HT-29 (cell line): ENCODE measurements at regions not wholly inside any gene's neighbourhood (a gene's known extent, or its start where the extent isn't known, plus 50 kb on each side); places are given as distances from the start of the nearest gene placed in this dataset.

Experiments
- DNase-seq: peaks from one replicate; pipeline ENCODE4 v3.0.0-alpha.2; 2015; ENCODE audit warnings: low spot score

DNA sequence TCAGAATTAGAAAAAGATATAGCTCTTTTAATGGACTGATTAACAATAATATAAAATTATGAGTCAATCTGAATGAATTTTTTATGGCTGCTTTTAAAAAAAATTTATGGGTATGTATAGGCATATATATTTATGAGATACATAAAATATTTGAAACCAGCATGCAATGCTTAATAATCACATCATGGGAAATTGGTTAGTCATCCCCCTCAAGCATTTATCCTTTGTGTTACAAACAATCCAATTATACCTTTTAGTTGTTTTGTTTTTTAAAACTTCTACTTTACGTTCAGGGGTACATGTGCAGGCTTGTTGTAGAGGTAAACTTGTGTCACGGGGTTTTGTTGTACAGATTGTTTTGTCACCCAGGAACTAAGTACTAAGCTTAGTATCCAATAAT lies 63.4 kb upstream of the HMGCLL1 start:
- DNase-seq = no peak

DNA sequence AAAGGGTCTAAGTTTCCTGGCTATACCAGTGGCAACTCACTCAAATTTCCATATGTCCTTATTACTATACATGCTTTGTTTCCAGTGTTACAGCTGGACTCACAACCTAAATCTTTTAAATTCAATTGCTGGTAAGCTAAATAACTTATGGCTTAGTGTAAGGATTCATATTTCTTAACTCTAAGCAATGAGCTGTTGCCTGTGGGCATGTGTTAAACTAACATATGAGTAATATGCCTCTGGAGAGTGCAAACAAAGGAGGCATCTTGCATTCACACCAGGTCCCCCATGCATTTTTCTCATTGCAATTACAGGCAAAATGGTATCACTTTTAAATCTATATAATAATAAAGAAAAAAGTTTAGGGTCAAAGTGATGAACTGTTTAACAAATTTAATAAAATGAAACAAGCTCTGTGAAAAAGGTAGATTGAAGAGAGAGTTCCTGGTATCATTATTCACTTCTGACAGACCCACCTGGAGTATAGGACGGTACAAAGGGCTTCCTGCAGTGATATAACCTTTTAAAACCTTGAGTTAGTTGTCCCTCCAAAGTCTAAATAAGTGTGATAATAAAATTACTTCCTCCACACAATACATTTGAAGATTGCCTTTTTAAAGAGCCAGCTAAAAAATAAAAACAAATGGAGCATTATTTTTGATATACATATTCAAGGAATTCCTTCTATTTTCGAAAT lies 57.6 kb upstream of the HMGCLL1 start:
- DNase-seq = no peak

DNA sequence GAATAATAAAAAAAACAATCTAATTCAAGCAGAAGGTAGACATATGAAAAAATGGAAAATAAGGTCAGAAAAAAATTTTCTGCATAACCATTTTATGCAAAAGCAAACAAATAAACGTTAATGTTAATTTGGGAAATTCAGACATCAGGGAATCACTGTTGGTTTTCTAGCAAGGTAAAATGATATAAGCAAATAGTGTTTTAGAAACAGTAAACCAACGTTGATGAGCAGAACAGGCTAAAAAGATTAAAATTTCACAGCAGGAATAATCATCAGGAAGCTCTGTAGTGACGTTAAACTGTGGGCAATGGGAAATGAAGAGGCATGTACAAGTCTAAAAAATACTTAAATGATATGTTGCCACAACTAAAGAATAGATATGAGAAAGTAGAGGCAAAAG lies 54.5 kb upstream of the HMGCLL1 start:
- no peak for DNase-seq

DNA sequence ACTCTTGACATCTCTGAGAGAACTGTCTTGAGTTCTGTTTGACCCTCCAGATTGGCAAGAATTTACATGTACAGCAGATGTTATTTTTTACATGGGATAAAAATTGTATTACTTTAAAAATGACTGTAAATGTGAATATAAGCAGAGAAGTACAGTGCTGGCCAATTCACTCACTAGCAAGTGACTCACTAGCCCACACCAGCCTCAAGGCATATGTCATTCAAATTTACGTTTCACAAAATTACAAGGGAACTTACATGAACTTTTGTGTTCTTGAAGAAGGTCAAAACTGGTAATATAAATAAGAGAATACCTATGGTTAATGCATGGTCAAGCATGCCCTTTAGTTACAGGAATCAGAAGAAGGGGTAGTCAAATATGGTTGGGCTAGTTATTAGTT lies 54.0 kb upstream of the HMGCLL1 start:
- no peak for DNase-seq
